HUDEP-2 (cell line): ENCODE measurements at regions not wholly inside any gene's neighbourhood (a gene's known extent, or its start where the extent isn't known, plus 50 kb on each side); places are given as distances from the start of the nearest gene placed in this dataset.
A peak's percentile ranks its signal among the peaks of the same experiment; 100 is the strongest.

Experiments
- DNase-seq, 76 experiments: peaks; one replicate each; lab custom pipeline; 2025; ENCODE audit not compliant: unreplicated experiment in 76 of 76; lab: John Stamatoyannopoulos, UW

GRCh38 chr6:44630125-44631028 is 242.9 kb downstream of the CDC5L start:
- peak in 16 of 76 experiments; percentile 9 to 45 (median 18) for DNase-seq

GRCh38 chr6:44631968-44632367 is 244.5 kb downstream of the CDC5L start:
- no peak for DNase-seq

GRCh38 chr6:44634321-44634720 is 246.8 kb downstream of the CDC5L start:
- no peak for DNase-seq

DNA sequence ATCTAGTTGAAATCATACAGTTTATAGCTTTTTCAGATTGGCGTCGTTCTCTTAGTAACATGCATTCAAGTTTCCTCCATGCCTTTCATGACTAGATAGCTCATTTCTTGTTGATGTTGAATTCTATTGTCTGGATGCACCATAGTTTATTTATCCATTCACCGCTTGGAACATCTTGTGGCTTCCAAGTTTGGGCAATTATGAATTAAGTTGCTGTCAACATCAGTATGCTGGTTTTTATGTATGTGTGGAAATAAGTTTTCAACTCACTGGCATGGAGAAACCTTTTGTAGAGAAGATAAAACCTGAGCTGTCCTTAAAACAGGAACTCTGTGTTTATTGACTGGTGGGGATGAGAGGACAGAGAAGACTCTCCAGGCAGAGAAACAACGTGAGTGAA is 248.0 kb downstream of the CDC5L start:
- no peak for DNase-seq

GRCh38 chr6:44636561-44637248 is 249.2 kb downstream of the CDC5L start:
- DNase-seq, result no peak

- no peak for DNase-seq
These were observed 254.0 kb downstream of the CDC5L start for GRCh38 chr6:44641344-44642031.

- no peak for DNase-seq
These were observed 254.8 kb downstream of the CDC5L start for GRCh38 chr6:44642349-44642748.

- DNase-seq, result no peak
These were observed 255.5 kb downstream of the CDC5L start for GRCh38 chr6:44642870-44643522.

DNA sequence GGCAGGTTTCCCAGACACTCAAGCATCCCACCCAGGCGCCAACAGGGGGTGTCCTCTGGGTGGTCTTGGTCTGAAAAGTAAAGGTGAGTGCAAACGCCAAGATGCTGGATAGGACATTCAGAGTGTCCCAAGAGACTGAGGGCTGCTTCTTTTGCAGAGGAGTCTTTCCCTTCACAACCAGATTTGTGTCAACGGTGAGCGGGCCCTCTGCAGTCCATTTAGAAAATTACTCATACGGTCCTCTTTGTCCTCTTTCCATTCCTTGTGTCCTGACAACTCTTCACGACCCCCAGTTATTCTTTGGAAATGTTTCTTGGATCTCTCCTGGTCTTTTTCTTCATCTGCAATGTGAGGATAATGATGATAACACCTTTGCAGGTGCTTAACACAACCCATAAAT is 257.8 kb downstream of the CDC5L start:
- DNase-seq, result peak in 1 of 76 experiments; percentile 9

DNA sequence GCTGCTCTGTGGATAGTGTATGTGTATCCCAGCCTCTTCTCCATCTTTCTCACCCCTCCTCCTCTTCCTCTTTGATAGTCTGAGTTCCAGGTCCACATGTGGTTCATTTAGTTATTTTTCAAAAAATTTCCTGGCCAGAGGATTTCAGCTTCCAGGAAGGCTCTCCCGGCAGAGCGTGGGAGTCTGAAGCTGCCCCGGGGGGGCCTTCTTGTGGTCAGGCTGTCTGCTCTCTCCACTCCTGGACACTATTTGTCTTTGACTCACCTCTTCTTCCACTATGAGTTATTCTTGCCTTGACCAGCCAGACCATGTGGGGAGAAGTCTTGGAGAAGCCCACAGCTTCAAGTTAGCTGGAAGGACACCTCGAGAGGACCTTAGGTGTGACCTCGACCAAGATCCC is 258.8 kb downstream of the CDC5L start:
- no peak for DNase-seq

- no peak for DNase-seq
These were observed 262.0 kb downstream of the CDC5L start for GRCh38 chr6:44649365-44650025.

DNA sequence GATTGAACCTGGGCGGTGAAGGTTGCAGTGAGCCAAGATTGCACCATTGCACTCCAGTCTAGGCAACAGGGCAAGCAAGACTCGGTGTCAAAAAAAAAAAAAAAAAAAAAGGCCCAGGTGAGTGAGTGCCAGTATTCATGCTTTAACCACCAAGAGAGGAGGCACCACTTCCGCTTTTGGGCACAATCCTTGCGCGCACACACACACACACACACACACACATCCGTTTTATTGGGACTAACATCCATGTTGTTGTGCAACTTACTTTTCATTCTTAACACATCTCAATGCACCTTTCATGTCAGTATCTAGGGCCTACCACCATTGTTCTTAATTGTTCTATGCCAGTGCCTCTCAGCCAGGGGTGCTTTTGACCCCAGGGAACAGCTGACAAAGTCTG is 263.0 kb downstream of the CDC5L start:
- DNase-seq, result no peak

- DNase-seq, result no peak
These were observed 263.4 kb downstream of the CDC5L start for GRCh38 chr6:44650947-44651346.

DNA sequence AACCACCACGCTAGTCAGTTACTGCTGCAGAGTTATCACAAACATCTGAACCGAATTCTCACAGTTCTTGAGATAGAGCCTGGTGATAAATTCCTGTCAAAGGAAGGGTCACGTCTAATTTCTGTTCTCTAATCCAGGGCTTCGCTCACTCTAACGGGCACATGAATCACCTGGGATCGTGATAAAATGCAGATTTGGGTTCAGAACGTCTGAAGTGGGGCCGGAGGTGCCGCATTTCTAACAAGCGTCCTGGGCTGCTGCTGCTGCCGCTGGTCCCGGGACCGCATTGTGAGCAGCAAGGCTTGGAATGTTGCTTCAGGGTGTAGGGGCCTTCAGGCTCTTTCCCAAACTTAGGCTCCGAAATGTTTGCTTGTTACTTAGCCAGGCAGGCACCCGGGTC is 264.1 kb downstream of the CDC5L start:
- no peak for DNase-seq

DNA sequence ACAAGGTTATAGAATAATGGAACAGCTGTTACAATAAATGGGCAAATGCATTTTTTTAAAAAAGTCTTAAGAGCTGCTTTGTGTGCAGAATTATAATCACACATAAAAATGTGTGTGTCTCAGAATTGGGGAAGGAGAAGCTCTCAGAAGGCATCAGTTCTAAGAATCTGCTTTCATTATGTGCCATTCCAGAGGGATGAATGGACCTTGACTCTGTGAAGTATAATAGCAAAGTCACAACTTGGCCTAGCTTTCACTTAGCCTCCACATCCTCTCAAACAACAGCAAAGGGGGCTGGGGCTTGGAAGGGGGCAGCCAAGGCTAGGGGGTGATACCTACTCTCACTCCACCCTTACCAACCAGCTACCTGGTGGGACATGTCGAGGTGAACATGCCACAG is 265.0 kb downstream of the CDC5L start:
- no peak for DNase-seq

DNA sequence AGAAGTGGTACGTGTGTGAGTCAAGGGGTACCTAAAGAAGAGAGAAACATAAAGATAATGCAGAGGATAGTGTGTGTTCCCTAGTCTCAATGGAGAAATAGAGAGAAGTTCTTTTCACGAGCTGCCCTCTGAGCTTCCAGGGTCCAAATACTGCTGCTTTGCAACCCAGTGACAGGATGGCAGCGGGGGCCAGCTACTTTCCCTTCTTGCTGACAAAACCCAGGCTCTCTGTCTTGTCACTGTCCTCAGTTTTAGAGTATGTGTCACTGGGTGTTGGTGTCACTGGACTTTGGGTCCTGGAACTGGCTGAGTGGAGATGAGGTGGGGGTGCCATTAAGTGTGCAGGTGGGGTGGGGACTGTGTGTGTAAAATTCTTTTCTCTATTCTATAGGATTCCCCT is 265.6 kb downstream of the CDC5L start:
- no peak for DNase-seq

GRCh38 chr6:44653761-44654218 is 266.3 kb downstream of the CDC5L start:
- DNase-seq, result no peak

DNA sequence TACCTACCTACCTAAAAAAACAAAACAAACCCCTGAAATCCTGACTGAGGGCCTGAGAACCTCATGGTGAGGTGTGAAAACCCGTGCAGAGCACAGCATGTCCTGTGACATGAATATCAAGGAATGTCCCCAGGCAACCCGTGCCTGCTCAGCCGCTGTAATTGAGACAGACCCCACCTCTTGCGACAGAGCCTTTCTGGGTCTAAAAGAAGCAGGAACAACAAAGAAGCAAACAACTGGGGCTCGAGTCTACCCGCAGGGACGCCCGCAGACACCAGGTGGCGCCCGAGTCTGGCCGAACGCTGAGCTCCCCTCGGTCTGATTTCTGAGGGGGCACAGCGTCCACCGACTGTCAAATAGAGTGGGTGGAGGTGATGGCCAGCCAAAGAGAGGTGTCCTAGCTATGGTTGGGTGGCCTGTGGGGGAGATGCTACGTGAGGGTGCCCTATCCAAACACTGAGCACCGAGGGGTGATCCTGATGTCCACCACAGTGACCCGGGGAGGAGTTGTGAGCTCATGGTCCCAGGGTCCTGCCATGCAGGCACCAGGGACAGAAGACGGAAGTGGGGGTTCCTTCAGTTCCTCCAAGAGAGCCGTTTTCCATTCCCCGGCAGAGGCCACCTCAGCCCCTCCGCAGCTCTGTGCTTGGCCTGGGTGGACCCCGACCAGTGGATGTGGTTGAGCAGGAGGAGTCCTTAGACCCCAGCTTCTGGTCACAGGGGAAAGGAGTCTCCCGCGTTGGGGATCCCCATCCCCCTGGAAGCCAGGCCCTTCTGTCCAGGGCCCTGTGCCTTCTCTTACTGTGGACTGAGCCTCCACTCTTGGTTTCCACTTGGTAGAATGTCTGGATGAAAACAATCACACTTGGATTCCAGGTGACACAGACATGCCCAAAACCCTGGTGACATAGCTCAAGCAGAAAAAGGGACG is 268.2 kb downstream of the CDC5L start:
- peak in 46 of 76 experiments; percentile 7 to 66 (median 37) for DNase-seq

DNA sequence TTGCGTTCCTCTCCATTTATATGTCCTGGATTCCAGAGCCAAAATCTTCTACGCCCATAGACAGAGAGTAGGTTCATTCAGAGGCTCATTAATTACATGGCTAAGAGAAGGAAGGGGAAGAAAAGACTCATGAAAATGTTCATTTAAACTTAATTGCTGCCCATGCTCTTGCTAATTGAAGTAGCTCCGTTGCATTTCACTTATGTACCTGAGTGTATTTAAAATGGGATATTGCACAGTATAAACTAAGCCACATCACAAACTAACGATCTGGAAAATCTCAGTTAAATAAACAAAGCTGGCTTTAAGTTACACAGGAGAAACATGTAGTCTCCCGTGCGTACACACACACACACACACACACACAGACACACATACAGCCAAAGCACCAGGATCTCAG is 269.2 kb downstream of the CDC5L start:
- DNase-seq, result no peak
